ENCODE measurements at regions not wholly inside any gene's neighbourhood (a gene's known extent, or its start where the extent isn't known, plus 50 kb on each side); places are given as distances from the start of the nearest gene placed in this dataset.

DNA sequence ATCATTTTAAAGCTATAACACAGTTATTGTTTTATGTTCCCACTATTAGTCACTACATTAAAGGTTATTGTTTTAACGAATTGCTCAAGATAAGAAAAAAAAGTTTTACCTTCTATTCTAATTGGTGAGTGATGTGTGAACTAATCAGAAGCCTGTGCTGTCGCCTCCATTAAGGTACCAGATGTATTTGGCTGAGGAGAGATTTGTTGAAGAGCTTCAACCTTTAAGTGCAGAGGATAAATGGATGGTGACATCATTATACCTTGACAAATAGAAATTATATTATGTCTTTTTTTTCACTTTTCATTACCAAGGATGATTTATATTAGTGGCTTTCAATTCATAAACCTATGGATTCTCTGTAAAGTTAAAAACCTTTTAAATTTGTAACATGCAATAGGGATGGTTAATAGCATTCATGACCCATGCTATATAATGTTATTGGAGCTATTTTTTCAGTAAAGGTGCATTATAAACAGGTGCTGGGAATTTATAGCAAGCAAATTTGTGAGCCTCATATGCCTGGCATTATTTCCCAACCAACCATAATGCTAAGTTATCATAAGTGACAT is 97.0 kb upstream of the NPVF start:
- DNase-seq = no peak
- TF ChIP-seq POLR2A (IDR thresholded peaks at IDR 0.05; ENCODE audit: low read length) (no peak), GATA1 (IDR thresholded peaks at IDR 0.05; ENCODE audit: low read depth, low read length) (no peak)

DNA sequence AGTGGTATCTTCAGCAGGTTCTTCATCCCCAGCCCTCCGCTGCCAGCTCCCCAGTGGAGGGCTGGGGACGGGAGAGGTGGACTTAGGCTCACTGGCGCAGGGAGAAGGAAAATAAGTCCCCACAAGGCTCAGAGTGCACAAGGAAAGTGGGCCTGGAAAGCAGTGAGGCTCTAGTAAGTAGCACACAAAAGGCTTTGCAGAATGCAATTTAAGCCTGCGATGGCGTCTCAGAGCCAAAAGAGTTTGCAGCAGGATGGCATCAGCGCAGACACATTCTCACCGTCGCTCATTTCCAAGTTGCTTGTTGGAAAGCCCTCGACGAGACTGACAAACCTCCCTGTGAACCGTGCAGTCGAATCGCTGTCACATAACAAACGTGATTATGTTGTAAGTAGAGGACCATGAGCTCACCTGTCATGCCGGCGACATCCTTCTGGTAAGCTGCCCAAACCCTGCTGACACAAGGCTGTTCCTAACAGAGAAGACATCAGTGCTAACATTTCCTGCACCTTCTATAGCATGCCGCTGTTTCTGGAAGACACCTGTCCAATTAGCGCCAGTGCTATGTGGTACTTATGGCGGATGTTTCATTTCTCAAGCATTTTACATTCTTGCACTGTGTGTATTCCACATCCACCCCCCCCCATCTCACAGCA is 98.3 kb upstream of the NPVF start:
- DNase-seq = no peak
- TF ChIP-seq POLR2A (IDR thresholded peaks at IDR 0.05; ENCODE audit: low read length) (no peak), GATA1 (IDR thresholded peaks at IDR 0.05; ENCODE audit: low read depth, low read length) (no peak)

DNA sequence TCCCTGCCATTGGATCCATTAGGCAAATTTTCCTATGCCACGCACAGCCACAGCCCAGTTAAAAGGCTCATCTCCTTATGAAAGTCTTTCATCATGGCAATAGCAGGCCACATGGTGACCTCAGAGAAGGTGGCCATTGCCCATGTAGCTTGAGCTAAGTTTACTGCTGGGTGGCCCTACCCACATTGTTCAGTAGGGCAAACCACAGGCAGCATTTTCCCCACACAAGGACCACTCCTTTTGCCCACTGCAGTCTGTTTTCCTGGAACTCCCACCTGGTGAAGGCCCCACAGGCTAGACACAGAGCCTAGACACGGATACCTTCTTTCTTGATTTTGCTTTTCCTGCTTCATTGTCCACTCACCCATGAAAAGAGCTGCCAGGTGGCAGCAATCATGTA is 101.5 kb upstream of the NPVF start:
- no peak for TF ChIP-seq GATA1 (IDR thresholded peaks at IDR 0.05; ENCODE audit: low read depth, low read length)
- no peak for TF ChIP-seq POLR2A (IDR thresholded peaks at IDR 0.05; ENCODE audit: low read length)
- no peak for DNase-seq

DNA sequence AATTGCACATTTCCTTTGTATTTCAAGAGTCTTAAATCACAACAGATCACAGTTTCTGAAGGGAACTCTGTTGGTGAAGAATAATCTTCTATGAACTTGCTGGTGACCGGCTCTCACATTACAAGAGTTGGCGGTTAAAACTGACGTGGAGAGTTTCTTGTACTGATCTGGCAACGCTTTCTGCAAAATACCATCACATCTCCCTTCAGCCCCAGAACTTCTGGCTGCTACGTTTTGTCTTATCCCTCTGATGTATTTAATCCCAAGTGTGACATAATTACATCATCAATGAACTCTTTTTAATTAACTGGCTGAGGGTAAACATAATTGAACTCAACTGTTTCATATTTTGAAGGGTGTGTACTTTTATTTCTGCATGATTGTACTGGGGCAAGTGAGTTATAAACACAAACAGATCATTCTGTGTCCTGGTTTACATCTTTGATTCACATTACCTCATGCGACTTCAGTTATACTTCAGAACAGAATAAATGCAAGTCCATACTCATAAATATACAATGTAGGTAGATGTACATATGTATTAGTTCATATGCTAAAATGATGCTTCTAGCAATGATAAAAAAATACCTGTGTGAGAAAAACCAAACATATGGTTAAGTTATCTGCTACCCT is 105.1 kb upstream of the NPVF start:
- no peak for TF ChIP-seq GATA1 (IDR thresholded peaks at IDR 0.05; ENCODE audit: low read depth, low read length)
- no peak for TF ChIP-seq POLR2A (IDR thresholded peaks at IDR 0.05; ENCODE audit: low read length)
- DNase-seq = no peak

DNA sequence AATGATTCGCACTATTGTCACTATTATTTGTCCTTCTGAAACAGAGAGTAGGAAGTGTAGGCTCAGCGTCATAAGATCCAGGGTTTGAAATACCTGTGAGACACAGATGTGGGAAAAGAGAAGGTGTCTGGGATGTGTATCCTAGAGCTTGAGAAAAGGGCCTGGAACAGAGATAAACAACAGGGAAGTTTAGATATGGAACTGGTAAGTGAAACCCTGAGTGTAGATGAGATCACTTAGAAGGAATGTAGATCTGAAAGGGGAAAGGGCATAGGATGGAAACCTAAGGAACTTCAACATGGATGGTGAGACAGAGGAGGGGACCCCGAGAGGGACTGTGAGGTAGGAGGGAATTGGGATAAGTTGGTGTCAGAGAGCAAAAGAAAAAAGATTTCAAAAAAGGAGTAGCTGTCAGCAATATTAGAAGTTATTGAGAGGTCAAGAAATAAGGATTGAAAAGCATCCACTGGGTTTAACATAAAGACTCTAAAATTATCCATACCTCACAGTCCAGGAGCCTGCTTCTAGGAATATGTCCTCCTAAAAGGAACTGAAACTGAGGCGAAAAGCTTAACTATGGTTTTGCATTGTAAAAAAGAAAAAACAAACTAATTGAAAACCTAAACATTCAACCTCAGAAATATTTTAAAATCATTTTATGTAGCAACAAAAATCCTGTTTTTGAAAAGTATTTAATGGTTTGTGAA is 119.2 kb upstream of the NPVF start:
- no peak for TF ChIP-seq POLR2A (IDR thresholded peaks at IDR 0.05; ENCODE audit: low read length)
- TF ChIP-seq GATA1 (IDR thresholded peaks at IDR 0.05; ENCODE audit: low read depth, low read length) = no peak
- no peak for DNase-seq

DNA sequence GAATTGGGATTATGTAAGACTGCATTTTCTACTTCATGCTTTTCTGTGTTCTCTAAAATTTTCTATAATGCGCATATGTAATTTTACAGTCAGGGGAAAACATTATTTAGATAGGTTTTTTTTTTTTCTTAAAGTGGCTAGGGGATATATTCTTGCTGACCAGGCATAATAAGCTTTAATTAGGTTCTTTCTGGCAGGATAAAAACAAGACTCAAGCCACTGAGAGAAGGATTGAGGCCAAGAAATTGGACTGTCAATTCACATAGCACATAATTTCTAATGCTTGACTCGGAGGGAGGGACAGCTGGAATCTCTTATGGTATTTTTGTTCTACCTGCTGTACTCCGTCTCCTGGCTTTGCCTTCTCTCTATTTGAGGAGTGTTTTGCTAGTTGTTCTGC is 119.8 kb upstream of the NPVF start:
- DNase-seq = no peak
- TF ChIP-seq GATA1 (IDR thresholded peaks at IDR 0.05; ENCODE audit: low read depth, low read length) = no peak
- TF ChIP-seq POLR2A (IDR thresholded peaks at IDR 0.05; ENCODE audit: low read length) = no peak

DNA sequence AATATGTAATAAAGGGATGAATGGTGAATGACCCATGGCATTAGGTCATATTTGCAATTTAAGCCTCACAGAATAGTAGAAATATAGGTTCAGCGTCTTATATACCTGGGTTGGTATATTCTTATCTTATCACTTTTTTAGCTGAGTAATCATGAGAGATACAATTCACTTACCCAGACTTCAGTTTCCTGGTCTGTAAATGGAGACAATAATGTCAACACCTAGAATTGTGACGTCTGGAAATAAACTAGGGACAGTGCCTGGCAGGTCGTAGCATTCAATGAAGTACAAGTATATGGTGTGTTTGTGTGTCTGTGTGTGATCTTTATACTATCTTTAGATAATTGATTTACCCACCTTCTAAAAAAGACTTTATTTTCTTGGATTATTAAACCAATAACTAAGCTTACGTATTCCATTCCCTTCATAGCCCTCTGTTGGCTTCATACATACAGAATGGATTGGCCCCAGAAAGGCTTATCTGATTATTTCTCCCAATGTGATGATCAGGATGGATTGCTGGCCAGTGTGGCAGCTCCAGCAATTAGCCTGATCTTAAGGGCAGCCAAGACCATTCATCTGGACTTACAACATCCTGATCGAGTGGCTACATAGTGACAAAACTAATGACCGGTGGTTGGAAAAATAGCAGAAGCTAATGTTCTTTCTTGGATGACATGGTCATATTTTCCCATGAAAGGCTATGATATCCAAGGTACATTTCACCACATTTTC is 121.2 kb upstream of the NPVF start:
- no peak for TF ChIP-seq GATA1 (IDR thresholded peaks at IDR 0.05; ENCODE audit: low read depth, low read length)
- TF ChIP-seq POLR2A (IDR thresholded peaks at IDR 0.05; ENCODE audit: low read length) = no peak
- DNase-seq = no peak

DNA sequence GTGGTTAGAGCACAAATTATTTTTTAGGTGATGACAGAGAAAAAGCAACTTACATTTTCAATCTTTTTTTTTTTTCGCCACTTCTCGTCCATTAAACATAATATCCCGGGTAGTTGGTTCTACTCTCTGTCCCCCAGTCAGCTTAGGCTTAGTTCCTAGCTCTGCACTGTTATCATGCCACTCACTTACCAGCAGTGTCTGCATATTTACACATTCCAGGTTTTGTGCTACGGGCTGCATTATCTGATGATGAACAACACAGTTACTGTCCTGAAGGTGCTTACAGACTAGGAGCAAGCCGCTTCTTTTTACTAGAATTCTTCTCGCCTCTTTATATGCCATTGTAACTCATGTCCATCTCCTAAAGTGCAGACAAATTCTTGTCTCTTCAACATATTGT is 121.8 kb upstream of the NPVF start:
- TF ChIP-seq POLR2A (IDR thresholded peaks at IDR 0.05; ENCODE audit: low read length) = no peak
- DNase-seq = no peak

DNA sequence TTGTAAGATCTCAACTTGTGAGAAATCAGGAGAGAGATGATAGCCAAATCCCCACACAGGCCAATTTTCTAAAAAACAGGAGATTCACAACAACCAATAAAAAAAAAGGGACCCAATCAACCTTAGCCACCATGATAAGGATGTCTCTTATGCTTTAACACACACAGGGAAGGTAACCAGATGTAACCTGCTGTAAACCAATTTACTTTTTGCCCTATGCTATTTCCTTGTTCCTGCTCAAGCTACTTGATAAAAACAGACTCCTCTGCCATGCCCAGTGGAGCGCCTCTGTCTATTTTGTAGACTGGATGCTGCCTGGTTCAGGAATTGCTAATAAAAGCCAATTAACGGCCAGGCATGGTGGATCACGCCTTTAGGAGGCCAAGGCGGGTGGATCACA is 123.5 kb upstream of the NPVF start:
- DNase-seq = no peak
- TF ChIP-seq GATA1 (IDR thresholded peaks at IDR 0.05; ENCODE audit: low read depth, low read length) (no peak), POLR2A (IDR thresholded peaks at IDR 0.05; ENCODE audit: low read length) (no peak)

DNA sequence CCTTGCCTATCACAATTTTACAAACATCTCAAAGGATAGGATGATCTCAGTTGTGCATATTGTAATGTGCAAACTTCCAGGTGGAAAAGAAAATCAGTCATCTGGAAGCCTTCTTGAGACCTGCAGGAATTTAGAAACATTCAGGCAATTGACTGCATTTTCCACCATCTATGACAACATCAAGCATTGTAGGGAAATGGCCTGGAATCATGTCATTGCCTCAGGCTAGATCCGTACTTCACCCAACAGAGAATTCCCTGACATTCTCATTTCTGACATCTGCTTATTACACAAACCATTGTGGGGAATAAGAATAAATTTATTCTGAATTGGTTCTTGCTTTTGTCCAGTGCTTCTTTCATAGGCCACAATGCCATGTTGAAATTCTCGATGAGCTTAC is 124.9 kb upstream of the NPVF start:
- TF ChIP-seq GATA1 (IDR thresholded peaks at IDR 0.05; ENCODE audit: low read depth, low read length) (no peak), POLR2A (IDR thresholded peaks at IDR 0.05; ENCODE audit: low read length) (no peak)
- no peak for DNase-seq

DNA sequence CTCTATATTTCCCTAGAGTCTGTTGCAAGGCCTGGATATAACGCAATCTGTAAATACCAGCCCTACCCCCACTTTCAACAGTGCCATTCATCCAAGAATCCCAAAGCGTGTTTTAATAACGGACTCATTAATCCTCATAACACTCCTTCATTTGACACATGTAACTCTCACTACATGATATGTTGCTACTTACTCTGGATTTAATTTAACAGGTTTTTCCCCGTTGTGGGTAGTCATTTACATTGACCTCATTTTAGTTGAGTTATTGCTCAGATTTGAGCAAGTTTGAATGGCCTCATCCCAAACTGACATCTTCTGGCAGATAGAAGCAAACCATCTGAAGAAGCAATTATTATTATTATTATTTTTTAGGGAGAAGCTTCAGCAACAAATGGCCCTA is 125.4 kb upstream of the NPVF start:
- TF ChIP-seq GATA1 (IDR thresholded peaks at IDR 0.05; ENCODE audit: low read depth, low read length) = no peak
- TF ChIP-seq POLR2A (IDR thresholded peaks at IDR 0.05; ENCODE audit: low read length) = no peak
- no peak for DNase-seq

DNA sequence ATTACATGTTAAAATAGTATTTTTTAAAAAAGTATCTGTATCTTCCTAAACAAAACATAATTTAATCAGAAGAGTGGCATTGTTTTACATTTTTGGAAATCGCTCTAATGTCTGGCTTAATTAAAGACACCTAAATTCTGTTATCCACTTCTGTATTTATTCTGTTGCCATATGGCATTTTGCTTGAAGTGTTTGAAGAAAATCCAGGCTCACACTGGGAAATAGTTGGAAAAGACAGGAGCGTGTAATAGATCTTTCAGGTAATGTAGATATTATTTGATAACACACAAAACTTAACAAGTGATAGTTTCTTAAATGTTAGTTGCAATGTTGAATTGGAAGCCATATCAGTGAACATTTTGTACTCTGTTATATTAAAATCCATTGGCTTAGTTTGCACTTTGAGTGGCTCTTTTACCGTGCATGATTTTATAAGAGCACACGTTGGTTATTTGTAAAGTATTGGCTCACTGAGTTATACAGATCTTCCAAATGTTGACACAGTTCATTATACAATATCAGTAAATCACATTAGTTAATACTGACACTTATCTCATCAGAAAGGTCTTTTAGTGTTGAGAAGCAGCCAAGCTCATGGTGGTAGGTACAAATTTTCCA is 128.4 kb upstream of the NPVF start:
- TF ChIP-seq GATA1 (IDR thresholded peaks at IDR 0.05; ENCODE audit: low read depth, low read length) = no peak
- no peak for TF ChIP-seq POLR2A (IDR thresholded peaks at IDR 0.05; ENCODE audit: low read length)
- DNase-seq = no peak

DNA sequence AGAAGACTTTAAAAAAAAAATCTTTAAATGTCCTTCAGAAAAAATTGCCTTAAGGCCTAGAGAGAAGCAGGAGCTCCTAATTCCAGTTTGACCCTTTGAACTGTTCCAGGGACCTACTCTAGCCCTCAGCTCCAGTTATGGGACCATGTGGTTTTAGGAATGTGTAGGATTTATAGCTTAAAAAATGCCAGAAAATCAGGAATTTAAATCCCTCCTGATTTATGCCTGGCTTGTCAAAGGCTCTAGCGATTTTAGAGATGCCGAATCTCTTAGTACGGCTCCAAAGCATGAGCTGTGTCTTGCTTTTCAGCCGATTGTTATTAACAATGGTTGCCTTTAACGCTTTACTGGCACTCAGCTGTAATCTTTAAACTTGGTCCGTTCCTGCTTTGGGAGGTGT is 130.6 kb upstream of the NPVF start:
- TF ChIP-seq POLR2A (IDR thresholded peaks at IDR 0.05; ENCODE audit: low read length) (no peak), GATA1 (IDR thresholded peaks at IDR 0.05; ENCODE audit: low read depth, low read length) (no peak)
- no peak for DNase-seq

All from erythroblast (primary cell).